ENCODE measurements at regions not wholly inside any gene's neighbourhood (a gene's known extent, or its start where the extent isn't known, plus 50 kb on each side); places are given as distances from the start of the nearest gene placed in this dataset.

DNA sequence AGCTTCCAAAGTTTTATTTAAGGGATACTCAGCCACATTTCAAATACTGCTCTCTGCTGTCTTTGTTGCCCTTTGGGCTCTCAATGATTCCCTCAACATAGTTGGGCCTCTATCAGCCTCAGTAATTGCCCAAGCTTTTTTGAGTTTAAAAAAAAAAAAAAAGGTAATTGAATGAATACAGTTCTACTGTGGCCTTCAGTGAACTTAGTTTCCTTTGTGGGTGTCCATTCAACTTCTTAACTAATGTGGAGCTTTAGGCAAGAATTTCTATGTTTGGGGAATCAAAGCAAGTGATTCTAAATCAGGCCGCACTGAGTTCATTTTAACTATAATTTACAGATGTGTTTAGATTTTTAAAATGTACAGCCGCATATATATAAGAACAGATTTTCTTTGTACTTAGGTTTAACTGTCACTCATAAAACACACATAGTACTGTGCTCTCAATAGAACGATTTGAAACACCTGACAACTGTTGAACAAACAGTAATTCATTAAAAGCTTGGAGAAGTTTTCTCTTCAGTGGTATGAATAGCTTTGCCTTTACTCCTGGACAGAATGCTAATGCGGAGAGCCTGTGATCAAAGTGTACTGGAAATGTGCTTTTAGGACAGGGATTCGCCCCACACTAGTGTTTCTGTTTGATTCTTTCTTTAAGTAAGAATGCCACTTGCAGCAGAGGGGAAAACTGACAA, 844.9 kb upstream of the SEMA6D start (continued):
- TF ChIP-seq, protein P1, sequence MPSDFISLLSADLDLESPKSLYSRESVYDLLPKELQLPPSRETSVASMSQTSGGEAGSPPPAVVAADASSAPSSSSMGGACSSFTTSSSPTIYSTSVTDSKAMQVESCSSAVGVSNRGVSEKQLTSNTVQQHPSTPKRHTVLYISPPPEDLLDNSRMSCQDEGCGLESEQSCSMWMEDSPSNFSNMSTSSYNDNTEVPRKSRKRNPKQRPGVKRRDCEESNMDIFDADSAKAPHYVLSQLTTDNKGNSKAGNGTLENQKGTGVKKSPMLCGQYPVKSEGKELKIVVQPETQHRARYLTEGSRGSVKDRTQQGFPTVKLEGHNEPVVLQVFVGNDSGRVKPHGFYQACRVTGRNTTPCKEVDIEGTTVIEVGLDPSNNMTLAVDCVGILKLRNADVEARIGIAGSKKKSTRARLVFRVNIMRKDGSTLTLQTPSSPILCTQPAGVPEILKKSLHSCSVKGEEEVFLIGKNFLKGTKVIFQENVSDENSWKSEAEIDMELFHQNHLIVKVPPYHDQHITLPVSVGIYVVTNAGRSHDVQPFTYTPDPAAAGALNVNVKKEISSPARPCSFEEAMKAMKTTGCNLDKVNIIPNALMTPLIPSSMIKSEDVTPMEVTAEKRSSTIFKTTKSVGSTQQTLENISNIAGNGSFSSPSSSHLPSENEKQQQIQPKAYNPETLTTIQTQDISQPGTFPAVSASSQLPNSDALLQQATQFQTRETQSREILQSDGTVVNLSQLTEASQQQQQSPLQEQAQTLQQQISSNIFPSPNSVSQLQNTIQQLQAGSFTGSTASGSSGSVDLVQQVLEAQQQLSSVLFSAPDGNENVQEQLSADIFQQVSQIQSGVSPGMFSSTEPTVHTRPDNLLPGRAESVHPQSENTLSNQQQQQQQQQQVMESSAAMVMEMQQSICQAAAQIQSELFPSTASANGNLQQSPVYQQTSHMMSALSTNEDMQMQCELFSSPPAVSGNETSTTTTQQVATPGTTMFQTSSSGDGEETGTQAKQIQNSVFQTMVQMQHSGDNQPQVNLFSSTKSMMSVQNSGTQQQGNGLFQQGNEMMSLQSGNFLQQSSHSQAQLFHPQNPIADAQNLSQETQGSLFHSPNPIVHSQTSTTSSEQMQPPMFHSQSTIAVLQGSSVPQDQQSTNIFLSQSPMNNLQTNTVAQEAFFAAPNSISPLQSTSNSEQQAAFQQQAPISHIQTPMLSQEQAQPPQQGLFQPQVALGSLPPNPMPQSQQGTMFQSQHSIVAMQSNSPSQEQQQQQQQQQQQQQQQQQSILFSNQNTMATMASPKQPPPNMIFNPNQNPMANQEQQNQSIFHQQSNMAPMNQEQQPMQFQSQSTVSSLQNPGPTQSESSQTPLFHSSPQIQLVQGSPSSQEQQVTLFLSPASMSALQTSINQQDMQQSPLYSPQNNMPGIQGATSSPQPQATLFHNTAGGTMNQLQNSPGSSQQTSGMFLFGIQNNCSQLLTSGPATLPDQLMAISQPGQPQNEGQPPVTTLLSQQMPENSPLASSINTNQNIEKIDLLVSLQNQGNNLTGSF (CRISPR knock-in tag; IDR thresholded peaks at IDR 0.05) = no peak
- TF ChIP-seq RBM22 (optimal IDR thresholded peaks at IDR 0.05; ENCODE audit: low read length) = no peak

DNA sequence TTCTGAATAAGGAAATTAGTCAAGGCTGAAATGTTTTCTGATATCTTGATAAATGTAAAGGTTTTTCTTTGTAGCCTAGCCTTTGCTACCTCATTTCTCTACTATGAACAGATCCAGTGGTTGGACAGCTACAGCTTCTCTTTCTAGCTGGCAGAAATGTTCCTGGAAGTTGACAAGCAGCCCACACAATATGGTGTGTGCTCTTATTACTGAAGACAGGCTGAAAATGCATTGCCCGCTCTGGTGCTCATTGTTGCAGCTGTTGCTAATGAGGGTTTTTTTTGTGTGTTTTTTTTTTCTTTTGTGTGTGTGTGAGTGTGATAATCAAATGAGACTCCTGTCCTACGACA, 844.3 kb upstream of the SEMA6D start:
- in situ Hi-C loops (cut with HindIII; ENCODE audit: extremely low pct_ligation_motif_present, low pct_unique_long_range_greater_than_20kb) = no loop called here
- no peaks in the 10 kb centered on the region for H3K4me1 ChIP-seq (ENCODE audit: insufficient read depth, low read length)
- no peaks in the 10 kb centered on the region for H4K20me1 ChIP-seq (ENCODE audit: insufficient read depth, low read length)
- H3K79me2 ChIP-seq (ENCODE audit: insufficient read depth, low read length) = no peaks in the 10 kb centered on the region
- CTCF ChIA-PET (ENCODE audit: low intra/inter-chr PET ratio, low total read pairs) = no interaction called here
- no peaks in the 10 kb centered on the region for H3K27me3 ChIP-seq (ENCODE audit: control insufficient read depth in 1 of 2, insufficient read depth in 2 of 2, low read length in 2 of 2)
- H3K4me2 ChIP-seq (ENCODE audit: low read depth, low read length) = no peak overlapping the region
- H3K27ac ChIP-seq (ENCODE audit: extremely low read length, insufficient read depth, low read length) = no peak overlapping the region
- FAIRE-seq (no peak), DNase-seq (ENCODE audit: low spot score) (no peak), ATAC-seq (no peak)
- H3K4me3 ChIP-seq (replicated peaks in 1 of 3; ENCODE audit: insufficient read depth in 1 of 3, low read depth in 2 of 3, low read length in 3 of 3) = no peak overlapping the region
- intact Hi-C loops (cut with micrococcal nuclease; ENCODE audit: unreplicated experiment) = no loop called here
- BruUV-seq (replicated peaks) = no TSS peak
- no peak overlapping the region for H2AFZ ChIP-seq (ENCODE audit: low read length)
- no peak overlapping the region for H3K9ac ChIP-seq (ENCODE audit: insufficient read depth, low read depth, low read length)
- H3K36me3 ChIP-seq (replicated peaks in 1 of 2; ENCODE audit: control insufficient read depth in 1 of 2, insufficient read depth in 2 of 2, low read length in 2 of 2) = no peaks in the 10 kb centered on the region
- peaks cover 72% of the 10 kb centered on the region for H3K9me3 ChIP-seq (ENCODE audit: low read length)
- POLR2A ChIA-PET = no interaction called here
- WGBS (ENCODE audit: low lambda C conversion rate) = 38% methylated on average over 2 of the region's 2 CpGs
- TF ChIP-seq, protein P2, sequence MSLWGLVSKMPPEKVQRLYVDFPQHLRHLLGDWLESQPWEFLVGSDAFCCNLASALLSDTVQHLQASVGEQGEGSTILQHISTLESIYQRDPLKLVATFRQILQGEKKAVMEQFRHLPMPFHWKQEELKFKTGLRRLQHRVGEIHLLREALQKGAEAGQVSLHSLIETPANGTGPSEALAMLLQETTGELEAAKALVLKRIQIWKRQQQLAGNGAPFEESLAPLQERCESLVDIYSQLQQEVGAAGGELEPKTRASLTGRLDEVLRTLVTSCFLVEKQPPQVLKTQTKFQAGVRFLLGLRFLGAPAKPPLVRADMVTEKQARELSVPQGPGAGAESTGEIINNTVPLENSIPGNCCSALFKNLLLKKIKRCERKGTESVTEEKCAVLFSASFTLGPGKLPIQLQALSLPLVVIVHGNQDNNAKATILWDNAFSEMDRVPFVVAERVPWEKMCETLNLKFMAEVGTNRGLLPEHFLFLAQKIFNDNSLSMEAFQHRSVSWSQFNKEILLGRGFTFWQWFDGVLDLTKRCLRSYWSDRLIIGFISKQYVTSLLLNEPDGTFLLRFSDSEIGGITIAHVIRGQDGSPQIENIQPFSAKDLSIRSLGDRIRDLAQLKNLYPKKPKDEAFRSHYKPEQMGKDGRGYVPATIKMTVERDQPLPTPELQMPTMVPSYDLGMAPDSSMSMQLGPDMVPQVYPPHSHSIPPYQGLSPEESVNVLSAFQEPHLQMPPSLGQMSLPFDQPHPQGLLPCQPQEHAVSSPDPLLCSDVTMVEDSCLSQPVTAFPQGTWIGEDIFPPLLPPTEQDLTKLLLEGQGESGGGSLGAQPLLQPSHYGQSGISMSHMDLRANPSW (CRISPR knock-in tag; IDR thresholded peaks at IDR 0.05; ENCODE audit: borderline replicate concordance) = no peak
- TF ChIP-seq, protein P3, sequence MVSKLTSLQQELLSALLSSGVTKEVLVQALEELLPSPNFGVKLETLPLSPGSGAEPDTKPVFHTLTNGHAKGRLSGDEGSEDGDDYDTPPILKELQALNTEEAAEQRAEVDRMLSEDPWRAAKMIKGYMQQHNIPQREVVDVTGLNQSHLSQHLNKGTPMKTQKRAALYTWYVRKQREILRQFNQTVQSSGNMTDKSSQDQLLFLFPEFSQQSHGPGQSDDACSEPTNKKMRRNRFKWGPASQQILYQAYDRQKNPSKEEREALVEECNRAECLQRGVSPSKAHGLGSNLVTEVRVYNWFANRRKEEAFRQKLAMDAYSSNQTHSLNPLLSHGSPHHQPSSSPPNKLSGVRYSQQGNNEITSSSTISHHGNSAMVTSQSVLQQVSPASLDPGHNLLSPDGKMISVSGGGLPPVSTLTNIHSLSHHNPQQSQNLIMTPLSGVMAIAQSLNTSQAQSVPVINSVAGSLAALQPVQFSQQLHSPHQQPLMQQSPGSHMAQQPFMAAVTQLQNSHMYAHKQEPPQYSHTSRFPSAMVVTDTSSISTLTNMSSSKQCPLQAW (CRISPR knock-in tag; IDR thresholded peaks at IDR 0.05) = no peak
- TF ChIP-seq ZNF121 (CRISPR knock-in tag; IDR thresholded peaks at IDR 0.05) (no peak), ZSCAN31 (CRISPR knock-in tag; IDR thresholded peaks at IDR 0.05; ENCODE audit: low read depth) (no peak), ZNF180 (CRISPR knock-in tag; IDR thresholded peaks at IDR 0.05; ENCODE audit: borderline replicate concordance, low read depth) (no peak), CREB1 (IDR thresholded peaks at IDR 0.05) (no peak), CREB1 (CRISPR knock-in tag; IDR thresholded peaks at IDR 0.05) (no peak), KDM4B (CRISPR knock-in tag; IDR thresholded peaks at IDR 0.05) (no peak)
- TF ChIP-seq, protein P4, sequence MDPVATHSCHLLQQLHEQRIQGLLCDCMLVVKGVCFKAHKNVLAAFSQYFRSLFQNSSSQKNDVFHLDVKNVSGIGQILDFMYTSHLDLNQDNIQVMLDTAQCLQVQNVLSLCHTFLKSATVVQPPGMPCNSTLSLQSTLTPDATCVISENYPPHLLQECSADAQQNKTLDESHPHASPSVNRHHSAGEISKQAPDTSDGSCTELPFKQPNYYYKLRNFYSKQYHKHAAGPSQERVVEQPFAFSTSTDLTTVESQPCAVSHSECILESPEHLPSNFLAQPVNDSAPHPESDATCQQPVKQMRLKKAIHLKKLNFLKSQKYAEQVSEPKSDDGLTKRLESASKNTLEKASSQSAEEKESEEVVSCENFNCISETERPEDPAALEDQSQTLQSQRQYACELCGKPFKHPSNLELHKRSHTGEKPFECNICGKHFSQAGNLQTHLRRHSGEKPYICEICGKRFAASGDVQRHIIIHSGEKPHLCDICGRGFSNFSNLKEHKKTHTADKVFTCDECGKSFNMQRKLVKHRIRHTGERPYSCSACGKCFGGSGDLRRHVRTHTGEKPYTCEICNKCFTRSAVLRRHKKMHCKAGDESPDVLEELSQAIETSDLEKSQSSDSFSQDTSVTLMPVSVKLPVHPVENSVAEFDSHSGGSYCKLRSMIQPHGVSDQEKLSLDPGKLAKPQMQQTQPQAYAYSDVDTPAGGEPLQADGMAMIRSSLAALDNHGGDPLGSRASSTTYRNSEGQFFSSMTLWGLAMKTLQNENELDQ (CRISPR knock-in tag; IDR thresholded peaks at IDR 0.05; ENCODE audit: borderline replicate concordance) = no peak
